ENCODE measurements at regions not wholly inside any gene's neighbourhood (a gene's known extent, or its start where the extent isn't known, plus 50 kb on each side); places are given as distances from the start of the nearest gene placed in this dataset.
"Not testable (repeated sequence)": the region's sequence is repeated elsewhere in the genome, so short reads cannot be mapped to it uniquely, and the experiment has no call there.

- TF ChIP-seq ZNF18 (CRISPR knock-in tag; IDR thresholded peaks at IDR 0.05; ENCODE audit: insufficient replicate concordance); ZNF274 (CRISPR knock-in tag; IDR thresholded peaks at IDR 0.05); CEBPB (IDR thresholded peaks at IDR 0.05; ENCODE audit: borderline replicate concordance, low read depth, low read length); CTCF (CRISPR knock-in tag; IDR thresholded peaks at IDR 0.05); ZBTB38 (CRISPR knock-in tag; IDR thresholded peaks at IDR 0.05); ZNF563 (CRISPR knock-in tag; IDR thresholded peaks at IDR 0.05); POLR2A (IDR thresholded peaks at IDR 0.05; ENCODE audit: insufficient read depth in 1 of 2, low read depth in 2 of 2, low read length in 2 of 2); ZC3H4 (CRISPR knock-in tag; IDR thresholded peaks at IDR 0.05; ENCODE audit: borderline replicate concordance); ZNF335 (CRISPR knock-in tag; IDR thresholded peaks at IDR 0.05); PRDM15 (CRISPR knock-in tag; IDR thresholded peaks at IDR 0.05); YEATS2 (CRISPR knock-in tag; IDR thresholded peaks at IDR 0.05; ENCODE audit: borderline replicate concordance); EZH2 (conservative IDR thresholded peaks at IDR 0.05; ENCODE audit: low read depth, low read length): not testable (repeated sequence)
These were observed 126.6 kb upstream of the HMGN3 start for GRCh38 chr6:79361074-79361473.

Data from HepG2 (cell line).